ENCODE measurements at regions not wholly inside any gene's neighbourhood (a gene's known extent, or its start where the extent isn't known, plus 50 kb on each side); places are given as distances from the start of the nearest gene placed in this dataset.

DNA sequence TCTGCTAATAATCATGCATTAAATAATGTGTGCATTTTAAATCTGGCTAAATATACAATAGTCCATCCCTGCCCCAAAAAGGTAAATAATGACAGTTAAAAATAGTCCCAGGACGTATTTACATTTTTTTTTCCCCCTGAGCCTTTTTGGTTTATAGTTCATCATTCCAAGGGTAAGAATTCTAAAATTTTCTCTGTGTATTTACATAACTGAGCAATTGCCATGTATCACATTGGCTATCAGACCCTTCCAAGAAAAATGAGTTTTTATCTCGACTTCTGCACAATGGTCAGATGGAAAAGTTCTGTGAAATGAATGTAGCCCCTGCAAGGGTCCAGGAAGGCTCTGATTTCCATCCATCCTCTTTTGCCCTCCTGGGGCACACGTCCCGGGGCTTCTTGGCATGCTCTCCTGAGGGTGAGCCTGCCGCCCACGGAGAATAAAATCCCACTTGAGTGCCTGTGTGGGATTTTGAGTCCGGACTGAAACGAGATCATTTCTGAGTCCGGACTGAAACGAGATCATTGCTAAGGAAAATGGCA, 94.1 kb upstream of the ANO1 start:
- no peaks in the 10 kb centered on the region for H3K9me3 Mint-ChIP-seq
- Histone ChIP-seq H3K9me3 (ENCODE audit: control insufficient read depth in 1 of 2, insufficient read depth in 1 of 2, low read length in 2 of 2) (peaks cover 0 to 17% of the 10 kb centered on the region in 2 experiments), H3K4me1 (ENCODE audit: insufficient read depth, low read length) (no peaks in the 10 kb centered on the region), H3K27ac (ENCODE audit: low read depth in 1 of 2, low read length in 2 of 2) (no peak overlapping the region), H3K4me3 (ENCODE audit: low read length) (no peak overlapping the region), H3K36me3 (ENCODE audit: insufficient read depth, low read length) (no peaks in the 10 kb centered on the region), H3K27me3 (ENCODE audit: control insufficient read depth in 1 of 2, insufficient read depth in 2 of 2, low read length in 2 of 2) (peaks cover 34 to 56% of the 10 kb centered on the region in 2 experiments)
- H3K4me3 Mint-ChIP-seq: no peak overlapping the region
- no peaks in the 10 kb centered on the region for H3K4me1 Mint-ChIP-seq (ENCODE audit: low read depth)
- ChIA-PET POLR2A (no interaction called here), CTCF (no interaction called here)
- no peaks in the 10 kb centered on the region for H3K36me3 Mint-ChIP-seq (ENCODE audit: low read depth)
- intact Hi-C loops (cut with DNase I, micrococcal nuclease): no loop called here
- H3K27me3 Mint-ChIP-seq: peaks cover 66% of the 10 kb centered on the region
- DNase-seq (no peak), ATAC-seq (ENCODE audit: poor library complexity) (no peak)
- H3K27ac Mint-ChIP-seq: no peak overlapping the region
- TF ChIP-seq, protein P1, sequence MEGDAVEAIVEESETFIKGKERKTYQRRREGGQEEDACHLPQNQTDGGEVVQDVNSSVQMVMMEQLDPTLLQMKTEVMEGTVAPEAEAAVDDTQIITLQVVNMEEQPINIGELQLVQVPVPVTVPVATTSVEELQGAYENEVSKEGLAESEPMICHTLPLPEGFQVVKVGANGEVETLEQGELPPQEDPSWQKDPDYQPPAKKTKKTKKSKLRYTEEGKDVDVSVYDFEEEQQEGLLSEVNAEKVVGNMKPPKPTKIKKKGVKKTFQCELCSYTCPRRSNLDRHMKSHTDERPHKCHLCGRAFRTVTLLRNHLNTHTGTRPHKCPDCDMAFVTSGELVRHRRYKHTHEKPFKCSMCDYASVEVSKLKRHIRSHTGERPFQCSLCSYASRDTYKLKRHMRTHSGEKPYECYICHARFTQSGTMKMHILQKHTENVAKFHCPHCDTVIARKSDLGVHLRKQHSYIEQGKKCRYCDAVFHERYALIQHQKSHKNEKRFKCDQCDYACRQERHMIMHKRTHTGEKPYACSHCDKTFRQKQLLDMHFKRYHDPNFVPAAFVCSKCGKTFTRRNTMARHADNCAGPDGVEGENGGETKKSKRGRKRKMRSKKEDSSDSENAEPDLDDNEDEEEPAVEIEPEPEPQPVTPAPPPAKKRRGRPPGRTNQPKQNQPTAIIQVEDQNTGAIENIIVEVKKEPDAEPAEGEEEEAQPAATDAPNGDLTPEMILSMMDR (IDR thresholded peaks at IDR 0.05): no peak

DNA sequence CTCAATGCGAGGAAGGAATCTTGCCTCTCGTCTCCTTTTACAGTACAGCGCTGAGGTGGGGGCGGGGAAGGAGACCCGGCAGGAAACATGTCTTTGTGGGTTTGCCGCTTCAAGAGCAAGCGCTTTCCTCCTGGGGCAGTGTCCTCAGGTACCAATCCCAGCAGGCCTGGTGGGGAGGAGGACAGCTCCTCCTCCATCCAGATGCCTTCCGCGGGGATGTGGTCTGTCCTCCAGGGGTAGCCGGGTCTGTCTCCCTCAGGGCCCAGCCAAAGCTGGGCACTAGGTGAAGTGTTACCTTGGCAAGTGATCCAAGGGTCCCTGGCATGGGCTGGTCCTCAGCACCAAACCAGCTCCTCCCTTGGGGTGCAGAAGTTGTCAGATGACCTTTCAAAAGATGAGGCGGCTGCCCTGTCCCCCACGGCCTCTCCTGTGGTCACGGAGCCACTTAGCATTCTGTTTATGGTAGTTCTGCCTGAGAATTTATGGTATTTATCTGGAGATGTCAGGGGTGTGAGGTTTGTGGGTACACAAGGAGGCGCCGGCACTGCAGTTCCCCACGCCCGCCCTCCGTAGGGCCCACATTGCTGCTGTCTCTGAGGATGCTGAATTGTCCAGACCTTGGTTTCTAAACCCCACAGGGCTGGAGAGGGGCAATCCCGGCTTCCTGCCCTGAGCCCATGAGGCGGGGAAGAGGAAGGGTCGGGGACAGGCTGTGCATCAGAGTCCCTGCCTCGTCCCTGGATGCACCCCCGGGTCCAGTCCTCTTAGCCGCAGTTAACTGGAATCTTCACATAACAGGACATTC, 93.5 kb upstream of the ANO1 start:
- no peak overlapping the region for H3K27ac Mint-ChIP-seq
- intact Hi-C loops (cut with DNase I, micrococcal nuclease): no loop called here
- H3K9me3 Mint-ChIP-seq: no peaks in the 10 kb centered on the region
- POLR2A ChIA-PET: no interaction called here
- Histone ChIP-seq H3K4me3 (ENCODE audit: low read length) (no peak overlapping the region), H3K27ac (ENCODE audit: low read depth in 1 of 2, low read length in 2 of 2) (no peak overlapping the region), H3K27me3 (ENCODE audit: control insufficient read depth in 1 of 2, insufficient read depth in 2 of 2, low read length in 2 of 2) (peaks cover 38 to 60% of the 10 kb centered on the region in 2 experiments), H3K9me3 (ENCODE audit: control insufficient read depth in 1 of 2, insufficient read depth in 1 of 2, low read length in 2 of 2) (peaks cover 0 to 17% of the 10 kb centered on the region in 2 experiments), H3K4me1 (ENCODE audit: insufficient read depth, low read length) (no peaks in the 10 kb centered on the region), H3K36me3 (ENCODE audit: insufficient read depth, low read length) (no peaks in the 10 kb centered on the region)
- no peak overlapping the region for H3K4me3 Mint-ChIP-seq
- no peak for DNase-seq
- CTCF ChIA-PET: no interaction called here
- no peaks in the 10 kb centered on the region for H3K36me3 Mint-ChIP-seq (ENCODE audit: low read depth)
- ATAC-seq (ENCODE audit: poor library complexity): peak; percentile 32
- TF ChIP-seq, protein P1 (IDR thresholded peaks at IDR 0.05): no peak
- H3K4me1 Mint-ChIP-seq (ENCODE audit: low read depth): no peaks in the 10 kb centered on the region
- peaks cover 73% of the 10 kb centered on the region for H3K27me3 Mint-ChIP-seq

DNA sequence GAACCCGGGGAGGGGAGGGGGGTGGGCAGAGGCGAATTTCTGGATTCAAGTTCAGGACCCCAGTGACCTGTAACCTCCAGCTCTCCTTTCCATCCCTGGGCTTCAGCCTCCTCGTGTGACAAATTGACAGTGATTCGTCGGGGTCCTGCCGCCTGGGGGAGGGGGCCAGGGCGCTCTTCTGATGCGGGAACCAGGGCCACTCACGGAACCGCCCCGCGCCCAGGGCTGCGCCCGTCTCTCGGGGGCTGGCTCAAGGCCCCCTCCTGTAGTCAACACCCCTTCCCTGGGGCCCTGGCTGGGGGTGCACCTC, 92.8 kb upstream of the ANO1 start:
- CTCF ChIA-PET: no interaction called here
- no peaks in the 10 kb centered on the region for H3K36me3 ChIP-seq (ENCODE audit: insufficient read depth, low read length)
- no peaks in the 10 kb centered on the region for H3K36me3 Mint-ChIP-seq (ENCODE audit: low read depth)
- TF ChIP-seq, protein P1 (IDR thresholded peaks at IDR 0.05): no peak
- peaks cover 38 to 57% of the 10 kb centered on the region in 2 experiments for H3K27me3 ChIP-seq (ENCODE audit: control insufficient read depth in 1 of 2, insufficient read depth in 2 of 2, low read length in 2 of 2)
- H3K27ac Mint-ChIP-seq: no peak overlapping the region
- H3K27ac ChIP-seq (ENCODE audit: low read depth in 1 of 2, low read length in 2 of 2): no peak overlapping the region
- H3K27me3 Mint-ChIP-seq: peaks cover 74% of the 10 kb centered on the region
- DNase-seq: no peak
- H3K4me1 ChIP-seq (ENCODE audit: insufficient read depth, low read length): no peaks in the 10 kb centered on the region
- no peak for ATAC-seq (ENCODE audit: poor library complexity)
- H3K4me1 Mint-ChIP-seq (ENCODE audit: low read depth): no peaks in the 10 kb centered on the region
- no peak overlapping the region for H3K4me3 Mint-ChIP-seq
- H3K9me3 ChIP-seq (ENCODE audit: control insufficient read depth in 1 of 2, insufficient read depth in 1 of 2, low read length in 2 of 2): peaks cover 0 to 17% of the 10 kb centered on the region in 2 experiments
- POLR2A ChIA-PET: no interaction called here
- no peak overlapping the region for H3K4me3 ChIP-seq (ENCODE audit: low read length)
- H3K9me3 Mint-ChIP-seq: no peaks in the 10 kb centered on the region
- intact Hi-C loops (cut with DNase I, micrococcal nuclease): no loop called here

Data from CD4-positive, alpha-beta T cell (primary cell).